Nephron (organoid): ENCODE measurements at regions not wholly inside any gene's neighbourhood (a gene's known extent, or its start where the extent isn't known, plus 50 kb on each side); places are given as distances from the start of the nearest gene placed in this dataset.

Experiments used
- H3K27ac Mint-ChIP-seq, 3 experiments: 2 replicates each; pipeline ENCODE4 v1.8.0; 2020; ENCODE audit warnings: mixed read lengths in 3 of 3, mild to moderate bottlenecking in 2 of 3, moderate library complexity in 1 of 3
- H3K27me3 Mint-ChIP-seq: 2 replicates; pipeline ENCODE4 v1.8.0; 2021; ENCODE audit warnings: low read depth, mild to moderate bottlenecking, moderate library complexity, mixed read lengths
- H3K36me3 Mint-ChIP-seq: 2 replicates; pipeline ENCODE4 v1.8.0; 2020; ENCODE audit warnings: low read depth, mixed read lengths
- H3K4me1 Mint-ChIP-seq: 2 replicates; pipeline ENCODE4 v1.8.0; 2020; ENCODE audit warnings: mixed read lengths
- H3K4me3 Mint-ChIP-seq, 3 experiments: 2 replicates each; pipeline ENCODE4 v1.8.0; 2020; ENCODE audit warnings: mild to moderate bottlenecking in 3 of 3, mixed read lengths in 3 of 3, moderate library complexity in 2 of 3
- H3K9me3 Mint-ChIP-seq: 2 replicates; pipeline ENCODE4 v1.8.0; 2020; ENCODE audit warnings: mixed read lengths
- TF ChIP-seq, protein P1 (sequence below), 3 experiments: fragments of 200-600 bp; sonication (generic); IDR thresholded peaks; one replicate each; pipeline ENCODE4 v1.5.0; 2021; ENCODE audit warnings: antibody characterized with exemption in 3 of 3; ENCODE audit not compliant: unreplicated experiment in 3 of 3

DNA sequence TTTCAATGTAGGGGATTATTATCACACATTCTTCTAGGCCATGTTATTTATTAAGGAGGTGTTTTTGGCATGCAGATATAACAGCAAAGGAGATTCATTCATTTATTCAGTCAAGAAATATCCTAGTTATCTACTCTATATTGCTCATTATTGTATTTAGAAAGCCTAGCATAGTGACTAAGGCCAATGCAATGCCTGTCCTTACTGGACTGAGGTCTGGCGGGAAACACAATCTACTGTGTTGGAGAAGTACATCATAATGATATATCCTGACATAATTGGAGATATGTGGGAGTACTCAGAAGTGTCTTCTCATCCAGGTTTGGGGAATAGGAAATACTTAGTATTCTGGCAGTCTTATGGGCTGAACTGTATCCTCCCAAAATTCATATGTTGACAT, 421.5 kb upstream of the USP24 start:
- TF ChIP-seq, protein P1, sequence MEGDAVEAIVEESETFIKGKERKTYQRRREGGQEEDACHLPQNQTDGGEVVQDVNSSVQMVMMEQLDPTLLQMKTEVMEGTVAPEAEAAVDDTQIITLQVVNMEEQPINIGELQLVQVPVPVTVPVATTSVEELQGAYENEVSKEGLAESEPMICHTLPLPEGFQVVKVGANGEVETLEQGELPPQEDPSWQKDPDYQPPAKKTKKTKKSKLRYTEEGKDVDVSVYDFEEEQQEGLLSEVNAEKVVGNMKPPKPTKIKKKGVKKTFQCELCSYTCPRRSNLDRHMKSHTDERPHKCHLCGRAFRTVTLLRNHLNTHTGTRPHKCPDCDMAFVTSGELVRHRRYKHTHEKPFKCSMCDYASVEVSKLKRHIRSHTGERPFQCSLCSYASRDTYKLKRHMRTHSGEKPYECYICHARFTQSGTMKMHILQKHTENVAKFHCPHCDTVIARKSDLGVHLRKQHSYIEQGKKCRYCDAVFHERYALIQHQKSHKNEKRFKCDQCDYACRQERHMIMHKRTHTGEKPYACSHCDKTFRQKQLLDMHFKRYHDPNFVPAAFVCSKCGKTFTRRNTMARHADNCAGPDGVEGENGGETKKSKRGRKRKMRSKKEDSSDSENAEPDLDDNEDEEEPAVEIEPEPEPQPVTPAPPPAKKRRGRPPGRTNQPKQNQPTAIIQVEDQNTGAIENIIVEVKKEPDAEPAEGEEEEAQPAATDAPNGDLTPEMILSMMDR (IDR thresholded peaks at IDR 0.05; ENCODE audit: unreplicated experiment in 3 of 3), result no peak
- Mint-ChIP-seq H3K27me3 (peaks cover 9% of the 10 kb centered on the region), H3K27ac (no peak overlapping the region), H3K4me3 (no peak overlapping the region), H3K4me1 (peaks cover 25% of the 10 kb centered on the region), H3K36me3 (peaks cover 3% of the 10 kb centered on the region), H3K9me3 (no peaks in the 10 kb centered on the region)

GRCh38 chr1:55635856-55636255, 420.7 kb upstream of the USP24 start:
- TF ChIP-seq, protein P1 (IDR thresholded peaks at IDR 0.05; ENCODE audit: unreplicated experiment in 3 of 3), result no peak
- Mint-ChIP-seq H3K36me3 (peaks cover 3% of the 10 kb centered on the region), H3K27ac (no peak overlapping the region), H3K9me3 (no peaks in the 10 kb centered on the region), H3K4me1 (peaks cover 17% of the 10 kb centered on the region), H3K4me3 (no peak overlapping the region), H3K27me3 (peaks cover 5% of the 10 kb centered on the region)

DNA sequence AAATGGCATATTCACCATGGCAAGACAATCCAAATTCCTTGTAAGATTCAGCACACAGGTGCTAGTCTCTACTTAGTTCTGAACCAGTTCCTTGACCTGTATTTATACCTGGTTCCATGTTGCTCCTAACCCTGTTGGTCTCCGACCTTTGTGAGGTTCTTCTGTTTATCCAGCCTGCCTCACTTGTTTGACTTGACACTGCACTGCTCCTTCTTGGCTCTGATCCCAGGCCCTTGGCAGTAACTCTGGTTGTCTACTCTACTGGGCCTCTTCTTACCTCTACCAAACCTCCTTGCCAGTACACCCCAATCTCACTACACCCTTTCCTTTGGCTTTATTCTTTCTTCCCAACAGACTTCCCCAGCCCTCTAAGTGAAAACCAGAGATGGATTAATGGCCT, 419.4 kb upstream of the USP24 start:
- Mint-ChIP-seq H3K27ac (no peak overlapping the region), H3K9me3 (no peaks in the 10 kb centered on the region), H3K4me1 (peaks cover 14% of the 10 kb centered on the region), H3K4me3 (no peak overlapping the region), H3K36me3 (peaks cover 3% of the 10 kb centered on the region), H3K27me3 (no peaks in the 10 kb centered on the region)
- TF ChIP-seq, protein P1 (IDR thresholded peaks at IDR 0.05; ENCODE audit: unreplicated experiment in 3 of 3), result no peak

GRCh38 chr1:55632906-55633305, 417.7 kb upstream of the USP24 start:
- H3K27me3 Mint-ChIP-seq, result no peaks in the 10 kb centered on the region
- H3K9me3 Mint-ChIP-seq, result no peaks in the 10 kb centered on the region
- H3K36me3 Mint-ChIP-seq, result peaks cover 3% of the 10 kb centered on the region
- H3K27ac Mint-ChIP-seq, result peak overlapping the region; percentile 0 to 85 (median 84)
- no peak overlapping the region for H3K4me3 Mint-ChIP-seq
- H3K4me1 Mint-ChIP-seq, result peaks cover 14% of the 10 kb centered on the region
- TF ChIP-seq, protein P1 (IDR thresholded peaks at IDR 0.05; ENCODE audit: unreplicated experiment in 3 of 3), result no peak

- H3K9me3 Mint-ChIP-seq, result no peaks in the 10 kb centered on the region
- H3K36me3 Mint-ChIP-seq, result peaks cover 3% of the 10 kb centered on the region
- peak overlapping the region; percentile 0 to 85 (median 84) for H3K27ac Mint-ChIP-seq
- peaks cover 3% of the 10 kb centered on the region for H3K27me3 Mint-ChIP-seq
- H3K4me1 Mint-ChIP-seq, result peaks cover 20% of the 10 kb centered on the region
- TF ChIP-seq, protein P1 (IDR thresholded peaks at IDR 0.05; ENCODE audit: unreplicated experiment in 3 of 3), result no peak
- no peak overlapping the region for H3K4me3 Mint-ChIP-seq
These were observed 416.9 kb upstream of the USP24 start for GRCh38 chr1:55632058-55632457.

DNA sequence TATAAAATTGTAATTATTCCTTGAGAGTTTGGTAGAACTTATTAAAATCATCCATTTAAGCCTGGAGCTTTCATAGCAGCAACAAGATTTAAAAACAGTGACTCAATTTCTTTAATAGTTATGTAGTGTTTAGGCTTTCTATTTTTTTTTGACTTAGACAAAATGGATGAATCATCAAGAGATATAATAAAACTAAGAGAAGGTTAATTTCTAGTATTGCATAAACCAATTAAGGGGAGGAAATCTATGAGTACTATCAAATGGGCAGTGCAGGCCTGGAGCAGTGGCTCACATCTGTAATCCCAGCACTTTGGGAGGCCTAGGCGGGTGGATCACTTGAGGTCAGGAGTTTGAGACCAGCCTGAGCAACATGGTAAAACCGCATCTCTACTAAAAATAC, 416.3 kb upstream of the USP24 start:
- Mint-ChIP-seq H3K36me3 (peaks cover 3% of the 10 kb centered on the region), H3K9me3 (no peaks in the 10 kb centered on the region), H3K4me1 (peaks cover 21% of the 10 kb centered on the region), H3K4me3 (no peak overlapping the region), H3K27ac (peak overlapping the region in 1 of 3 experiments; percentile 46), H3K27me3 (peaks cover 3% of the 10 kb centered on the region)
- TF ChIP-seq, protein P1 (IDR thresholded peaks at IDR 0.05; ENCODE audit: unreplicated experiment in 3 of 3), result no peak
